ENCODE measurements at regions not wholly inside any gene's neighbourhood (a gene's known extent, or its start where the extent isn't known, plus 50 kb on each side); places are given as distances from the start of the nearest gene placed in this dataset.

- 69% methylated on average over 13 of the region's 13 CpGs for WGBS (ENCODE audit: low lambda C conversion rate)
Measured at GRCh38 chr14:96151242-96151641, 53.4 kb upstream of the BDKRB2 start.

More at GRCh38 chr14:96151242-96151641, 53.4 kb upstream of the BDKRB2 start:
- Histone ChIP-seq H3F3A (replicated peaks; ENCODE audit: insufficient read depth) (peaks cover 5% of the 10 kb centered on the region), H3K9ac (no peak overlapping the region), H4K20me1 (ENCODE audit: insufficient read depth) (no peaks in the 10 kb centered on the region), H2AFZ (ENCODE audit: low read depth) (no peak overlapping the region), H3K4me2 (no peak overlapping the region), H3K9me2 (no peaks in the 10 kb centered on the region), H3K27ac (ENCODE audit: low read depth in 2 of 2, low read length in 1 of 2) (no peak overlapping the region), H3K9me3 (no peaks in the 10 kb centered on the region), H3K4me1 (ENCODE audit: control insufficient read depth in 1 of 2, insufficient read depth in 2 of 2, low read depth in 1 of 2, low read length in 1 of 2) (peaks cover 0 to 1% of the 10 kb centered on the region in 2 experiments; a peak in 1 of 4 replicates), H3K79me2 (ENCODE audit: insufficient read depth) (no peaks in the 10 kb centered on the region; the same call in 1 of the 2 replicates), H3K27me3 (ENCODE audit: insufficient read depth) (no peaks in the 10 kb centered on the region), H3K36me3 (replicated peaks in 1 of 2; ENCODE audit: control insufficient read depth in 1 of 2, insufficient read depth in 2 of 2, low read length in 1 of 2) (no peaks in the 10 kb centered on the region), H3K4me3 (ENCODE audit: low read depth in 2 of 2, low read length in 1 of 2) (no peak overlapping the region)
- no peak for DNase-seq
- CTCF ChIA-PET, result no interaction called here
- POLR2A ChIA-PET, result no interaction called here
- TF ChIP-seq NFIC (IDR thresholded peaks at IDR 0.05; ENCODE audit: borderline replicate concordance) (no peak), TEAD4 (IDR thresholded peaks at IDR 0.05; ENCODE audit: borderline replicate concordance, insufficient read depth) (no peak), SMC3 (IDR thresholded peaks at IDR 0.05; ENCODE audit: low read depth, low read length) (no peak), USF2 (IDR thresholded peaks at IDR 0.05; ENCODE audit: borderline replicate concordance, low read depth, low read length) (no peak), RAD21 (IDR thresholded peaks at IDR 0.05; ENCODE audit: low read length) (no peak), FOXM1 (IDR thresholded peaks at IDR 0.05; ENCODE audit: low read depth) (no peak), JUND (IDR thresholded peaks at IDR 0.05) (no peak), TCF12 (IDR thresholded peaks at IDR 0.05) (no peak), REST (IDR thresholded peaks at IDR 0.05; ENCODE audit: low read depth, low read length) (no peak), NRF1 (IDR thresholded peaks at IDR 0.05; ENCODE audit: low read depth, low read length) (no peak), MEF2A (IDR thresholded peaks at IDR 0.05; ENCODE audit: borderline replicate concordance, low read depth) (no peak), EP300 (IDR thresholded peaks at IDR 0.05; ENCODE audit: borderline replicate concordance in 1 of 2, low read depth in 1 of 2, low read length in 1 of 2) (no peak), ELF1 (IDR thresholded peaks at IDR 0.05) (no peak), MAX (IDR thresholded peaks at IDR 0.05; ENCODE audit: low read depth) (no peak)

Measured in SK-N-SH (cell line).